ENCODE measurements at regions not wholly inside any gene's neighbourhood (a gene's known extent, or its start where the extent isn't known, plus 50 kb on each side); places are given as distances from the start of the nearest gene placed in this dataset.

- ATAC-seq (no peak), FAIRE-seq (no peak), DNase-seq (ENCODE audit: low spot score) (no peak)
- H2AFZ ChIP-seq (ENCODE audit: low read length), result no peak overlapping the region
- H3K4me3 ChIP-seq (replicated peaks in 1 of 3; ENCODE audit: insufficient read depth in 1 of 3, low read depth in 2 of 3, low read length in 3 of 3), result no peak overlapping the region
- WGBS (ENCODE audit: low lambda C conversion rate), result under 1% methylated on average over 5 of the region's 5 CpGs
- in situ Hi-C loops (cut with HindIII; ENCODE audit: extremely low pct_ligation_motif_present, low pct_unique_long_range_greater_than_20kb), result no loop called here
- ChIA-PET POLR2A (no interaction called here), CTCF (ENCODE audit: low intra/inter-chr PET ratio, low total read pairs) (no interaction called here)
- TF ChIP-seq RFX5 (IDR thresholded peaks at IDR 0.05; ENCODE audit: low read depth, low read length) (no peak), CAMTA2 (CRISPR knock-in tag; IDR thresholded peaks at IDR 0.05; ENCODE audit: borderline replicate concordance) (no peak), FIP1L1 (IDR thresholded peaks at IDR 0.05; ENCODE audit: borderline replicate concordance, insufficient read depth, low read depth, low read length) (no peak), ZSCAN5A (CRISPR knock-in tag; IDR thresholded peaks at IDR 0.05; ENCODE audit: borderline replicate concordance) (no peak), FOXC1 (CRISPR knock-in tag; IDR thresholded peaks at IDR 0.05; ENCODE audit: borderline replicate concordance) (no peak), ZC3H13 (CRISPR knock-in tag; IDR thresholded peaks at IDR 0.05) (no peak), CENPBD1 (CRISPR knock-in tag; IDR thresholded peaks at IDR 0.05; ENCODE audit: borderline replicate concordance, low read depth) (no peak), ZNF761 (CRISPR knock-in tag; conservative IDR thresholded peaks at IDR 0.05) (no peak), NFRKB (IDR thresholded peaks at IDR 0.05) (no peak)
- no peaks in the 10 kb centered on the region for H3K4me1 ChIP-seq (ENCODE audit: insufficient read depth, low read length)
- no peak overlapping the region for H3K4me2 ChIP-seq (ENCODE audit: low read depth, low read length)
- no peaks in the 10 kb centered on the region for H3K9me3 ChIP-seq (ENCODE audit: low read length)
- H4K20me1 ChIP-seq (ENCODE audit: insufficient read depth, low read length), result no peaks in the 10 kb centered on the region
- H3K27ac ChIP-seq (ENCODE audit: extremely low read length, insufficient read depth, low read length), result no peak overlapping the region
- H3K9ac ChIP-seq (ENCODE audit: insufficient read depth, low read depth, low read length), result no peak overlapping the region
- no TSS peak for BruUV-seq (replicated peaks)
- H3K27me3 ChIP-seq (ENCODE audit: control insufficient read depth in 1 of 2, insufficient read depth in 2 of 2, low read length in 2 of 2), result peaks cover 3 to 63% of the 10 kb centered on the region in 2 experiments
- intact Hi-C loops (cut with micrococcal nuclease; ENCODE audit: unreplicated experiment), result no loop called here
- no peaks in the 10 kb centered on the region for H3K79me2 ChIP-seq (ENCODE audit: insufficient read depth, low read length)
- no peaks in the 10 kb centered on the region for H3K36me3 ChIP-seq (replicated peaks in 1 of 2; ENCODE audit: control insufficient read depth in 1 of 2, insufficient read depth in 2 of 2, low read length in 2 of 2)
These were observed 342.6 kb upstream of the HS6ST1 start for GRCh38 chr2:128661311-128661710.
